T-helper 2 cell treated with Interferon-gamma antibody and Interleukin-4, amounts not matched to agents 5 μg/mL and 100 μg/mL, for 36 hours (primary cell): ENCODE measurements at regions not wholly inside any gene's neighbourhood (a gene's known extent, or its start where the extent isn't known, plus 50 kb on each side); places are given as distances from the start of the nearest gene placed in this dataset.
A peak's percentile ranks its signal among the peaks of the same experiment; 100 is the strongest.

ENCODE experiments used
- DNase-seq: peaks from one replicate; pipeline ENCODE4 v3.0.0; 2021; ENCODE audit warnings: low spot score
- H3K27ac Mint-ChIP-seq: one replicate; pipeline ENCODE4 v1.8.0; 2021; ENCODE audit warnings: mild to moderate bottlenecking, mixed read lengths
- H3K27me3 Mint-ChIP-seq: one replicate; pipeline ENCODE4 v1.8.0; 2021; ENCODE audit warnings: low read depth, mixed read lengths
- H3K36me3 Mint-ChIP-seq: one replicate; pipeline ENCODE4 v1.8.0; 2021; ENCODE audit warnings: low read depth, mixed read lengths
- H3K4me1 Mint-ChIP-seq: one replicate; pipeline ENCODE4 v1.8.0; 2021; ENCODE audit warnings: low read depth, mixed read lengths
- H3K4me3 Mint-ChIP-seq: one replicate; pipeline ENCODE4 v1.8.0; 2022; ENCODE audit warnings: mild to moderate bottlenecking, moderate library complexity, mixed read lengths
- H3K9me3 Mint-ChIP-seq: one replicate; pipeline ENCODE4 v1.8.0; 2021; ENCODE audit warnings: mixed read lengths

DNA sequence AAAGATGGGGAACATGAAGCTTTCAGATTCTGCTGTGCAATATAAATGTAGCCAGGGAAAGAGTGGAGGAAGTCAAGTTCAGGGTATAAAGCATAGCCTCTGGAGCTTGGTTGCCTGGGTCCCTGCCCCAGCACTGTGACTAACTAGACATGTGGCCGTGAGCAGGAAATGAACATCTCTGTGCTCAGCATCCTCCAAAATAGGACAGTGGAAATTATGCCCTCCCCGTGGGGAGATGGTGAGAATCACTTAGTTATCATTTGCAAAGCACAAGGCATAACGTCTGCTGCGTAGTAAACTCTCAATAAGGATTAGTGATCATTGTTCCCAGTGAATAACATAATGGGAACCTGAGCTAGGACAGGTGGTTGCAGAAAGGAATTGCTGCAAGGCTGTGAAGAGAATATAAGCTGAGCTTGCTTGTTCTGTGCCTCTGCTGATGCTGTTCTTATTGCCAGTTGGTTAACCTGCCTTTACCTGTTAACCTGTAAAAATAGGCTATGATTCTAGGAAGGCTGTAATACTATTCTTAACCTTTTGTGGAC is 441.0 kb downstream of the COG6 start:
- Mint-ChIP-seq H3K36me3 (peaks cover 6% of the 10 kb centered on the region), H3K4me1 (peaks cover 18% of the 10 kb centered on the region), H3K27me3 (no peaks in the 10 kb centered on the region), H3K4me3 (no peak overlapping the region), H3K9me3 (peaks cover 11% of the 10 kb centered on the region), H3K27ac (no peak overlapping the region)
- peak; percentile 13 for DNase-seq

DNA sequence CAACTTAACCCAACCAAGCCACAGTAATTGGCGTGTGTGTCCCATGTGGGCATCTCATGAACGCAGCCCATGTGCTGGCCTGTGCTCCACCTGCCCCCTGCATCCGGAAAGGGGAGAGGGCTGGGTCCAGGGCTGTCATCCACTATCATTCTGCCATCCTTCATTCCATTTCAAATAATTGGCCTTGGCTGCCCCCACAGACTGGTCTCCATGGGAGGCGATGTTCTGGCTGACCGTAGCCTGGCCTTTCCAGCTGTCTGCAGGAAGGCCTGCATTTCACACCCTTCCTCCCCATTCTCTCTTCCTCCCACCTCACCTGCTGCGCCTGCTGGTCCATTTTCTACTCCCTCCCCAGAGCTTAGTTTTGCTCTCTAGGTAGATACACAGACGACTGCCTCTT is 442.8 kb downstream of the COG6 start:
- Mint-ChIP-seq H3K27ac (no peak overlapping the region), H3K36me3 (peaks cover 6% of the 10 kb centered on the region), H3K4me3 (no peak overlapping the region), H3K4me1 (peaks cover 34% of the 10 kb centered on the region), H3K27me3 (no peaks in the 10 kb centered on the region), H3K9me3 (peaks cover 11% of the 10 kb centered on the region)
- no peak for DNase-seq

DNA sequence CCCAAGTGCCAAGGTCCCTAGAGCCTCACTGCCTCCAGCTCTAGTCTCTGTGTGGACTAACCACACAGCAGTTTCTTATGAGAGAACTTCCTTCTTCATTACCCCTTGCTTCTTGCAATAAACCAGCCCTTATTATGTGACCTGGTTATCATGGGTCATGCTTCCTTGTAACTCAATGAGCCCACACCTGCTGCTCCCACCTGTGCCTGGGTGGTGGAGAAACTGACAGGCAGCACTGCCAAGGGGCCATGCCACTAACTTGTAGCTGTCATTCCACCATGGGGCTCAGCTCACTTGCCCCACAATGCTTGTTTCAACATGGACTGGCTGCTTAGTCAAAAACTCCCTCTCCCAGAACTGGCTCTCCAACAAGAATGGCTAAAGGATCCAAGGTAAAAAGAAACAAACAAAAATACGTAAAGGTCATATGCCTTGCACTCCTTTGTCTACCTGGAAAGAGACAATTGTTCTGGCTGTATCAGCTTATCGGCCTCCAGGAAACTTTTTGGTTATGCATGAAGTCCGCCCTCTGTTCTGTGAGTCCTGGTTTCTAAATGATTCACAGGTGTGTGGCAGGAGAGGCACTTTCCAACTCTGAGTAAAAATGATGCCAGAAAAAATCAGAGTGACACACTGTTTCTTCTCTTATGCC is 446.4 kb downstream of the COG6 start:
- H3K27me3 Mint-ChIP-seq, result no peaks in the 10 kb centered on the region
- no peak overlapping the region for H3K4me3 Mint-ChIP-seq
- peaks cover 27% of the 10 kb centered on the region for H3K4me1 Mint-ChIP-seq
- peaks cover 11% of the 10 kb centered on the region for H3K9me3 Mint-ChIP-seq
- DNase-seq, result peak; percentile 68
- H3K27ac Mint-ChIP-seq, result no peak overlapping the region
- peaks cover 6% of the 10 kb centered on the region for H3K36me3 Mint-ChIP-seq

DNA sequence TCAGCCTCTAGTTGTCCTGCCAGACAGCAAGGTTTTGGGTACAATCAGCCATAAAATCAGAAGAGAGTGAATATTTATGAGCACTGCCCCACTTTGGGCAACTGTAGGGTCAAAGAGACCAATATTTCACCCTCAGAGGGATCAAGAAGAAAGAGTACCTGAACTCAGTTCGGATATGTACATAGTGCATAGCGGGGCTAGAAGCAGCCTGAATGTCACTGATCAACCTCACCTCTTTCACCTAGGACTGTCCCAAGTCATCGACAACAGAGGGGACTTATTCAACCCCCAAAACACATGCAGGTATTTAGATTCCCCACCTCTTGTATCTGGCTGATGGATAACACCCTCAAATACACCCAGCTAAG is 446.9 kb downstream of the COG6 start:
- Mint-ChIP-seq H3K4me1 (peaks cover 25% of the 10 kb centered on the region), H3K4me3 (no peak overlapping the region), H3K27me3 (no peaks in the 10 kb centered on the region), H3K36me3 (peaks cover 6% of the 10 kb centered on the region), H3K27ac (no peak overlapping the region), H3K9me3 (peaks cover 11% of the 10 kb centered on the region)
- no peak for DNase-seq

DNA sequence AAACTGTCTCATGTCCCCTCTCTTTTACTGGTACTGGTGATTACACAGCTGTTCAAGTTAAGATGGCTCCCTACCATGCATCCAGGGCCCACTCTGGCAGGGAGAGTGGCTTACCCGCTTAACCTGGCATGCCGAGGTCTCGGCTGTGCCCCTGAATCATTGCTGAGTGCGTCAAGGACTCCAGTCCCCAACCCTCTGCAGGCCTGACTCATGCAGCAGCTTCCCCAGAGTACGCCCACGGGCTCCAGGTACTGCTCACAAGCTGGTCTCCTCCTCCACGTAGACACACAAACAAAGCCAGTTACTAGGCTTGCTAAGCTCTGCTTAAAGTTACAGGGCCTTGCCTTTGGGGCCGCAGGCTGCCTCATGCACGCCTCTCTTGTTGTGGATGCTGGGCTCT is 447.4 kb downstream of the COG6 start:
- Mint-ChIP-seq H3K27me3 (no peaks in the 10 kb centered on the region), H3K9me3 (peaks cover 11% of the 10 kb centered on the region), H3K4me3 (peak overlapping the region; percentile 16), H3K27ac (peak overlapping the region; percentile 42), H3K4me1 (peaks cover 22% of the 10 kb centered on the region), H3K36me3 (peaks cover 4% of the 10 kb centered on the region)
- peak; percentile 92 for DNase-seq

DNA sequence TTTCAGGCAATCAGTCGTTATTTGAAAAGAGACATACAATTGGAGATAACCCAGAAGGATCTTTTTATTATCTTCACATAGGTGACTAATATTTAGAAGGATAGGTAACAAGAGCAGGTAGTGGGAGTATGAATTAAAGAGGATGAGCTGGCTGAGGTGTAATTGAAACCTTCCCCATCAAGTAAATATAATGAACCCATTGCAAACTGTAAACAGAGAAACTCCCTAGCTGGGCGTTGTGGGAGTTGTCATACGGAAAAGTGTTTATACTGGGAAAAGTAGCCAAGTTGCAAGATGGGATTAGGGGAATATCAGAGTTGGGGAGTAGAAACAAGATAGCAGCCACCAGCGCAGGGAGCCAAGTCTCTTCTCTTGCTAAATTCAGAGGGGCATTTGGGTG is 448.4 kb downstream of the COG6 start:
- H3K36me3 Mint-ChIP-seq, result peaks cover 2% of the 10 kb centered on the region
- no peaks in the 10 kb centered on the region for H3K27me3 Mint-ChIP-seq
- peaks cover 22% of the 10 kb centered on the region for H3K4me1 Mint-ChIP-seq
- peaks cover 8% of the 10 kb centered on the region for H3K9me3 Mint-ChIP-seq
- H3K27ac Mint-ChIP-seq, result no peak overlapping the region
- no peak overlapping the region for H3K4me3 Mint-ChIP-seq
- no peak for DNase-seq

DNA sequence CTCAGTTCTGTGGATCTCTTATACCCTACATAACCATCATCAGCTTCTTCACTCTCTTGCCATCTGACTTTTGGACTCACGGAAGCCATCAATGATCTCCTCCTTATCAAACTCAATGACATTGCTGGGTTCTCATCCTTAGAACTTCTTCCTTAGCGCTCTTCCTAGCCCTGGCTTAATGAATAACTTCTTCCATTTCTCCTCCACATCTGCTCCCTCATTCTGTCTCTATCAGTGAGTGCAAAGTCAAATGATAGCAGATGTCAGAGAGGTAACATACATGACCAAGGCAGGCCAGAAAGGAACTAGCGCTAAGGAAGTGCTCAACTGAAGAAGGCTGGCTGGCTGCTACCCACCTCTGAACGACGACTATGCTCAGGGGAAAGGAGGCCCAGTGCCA is 449.8 kb downstream of the COG6 start:
- H3K4me1 Mint-ChIP-seq, result peaks cover 29% of the 10 kb centered on the region

DNA sequence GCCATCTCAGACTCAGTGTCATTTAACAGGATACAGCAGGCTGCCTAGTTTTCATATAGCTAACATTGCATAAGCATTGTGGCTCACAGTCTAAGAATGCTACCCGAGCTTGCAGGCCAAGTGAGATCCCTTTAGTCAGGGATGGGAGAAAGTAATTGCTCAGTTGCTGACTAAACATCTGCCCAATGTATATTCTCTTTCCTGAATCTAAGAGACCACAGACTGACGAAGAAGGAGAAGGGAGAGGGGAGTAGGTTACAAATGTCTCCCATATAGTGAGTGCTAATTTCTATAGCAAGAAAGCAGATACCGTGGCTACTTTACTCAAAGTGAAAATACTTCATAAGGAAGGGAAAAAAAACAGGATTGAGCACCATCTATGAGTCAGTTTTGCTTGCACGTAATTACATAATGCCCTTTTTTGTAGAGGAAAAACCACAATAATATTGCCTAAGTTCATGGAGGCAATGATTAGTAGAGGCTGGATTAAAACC is 453.9 kb downstream of the COG6 start:
- H3K4me3 Mint-ChIP-seq, result no peak overlapping the region
- peaks cover 7% of the 10 kb centered on the region for H3K27me3 Mint-ChIP-seq
- H3K9me3 Mint-ChIP-seq, result no peaks in the 10 kb centered on the region
- H3K36me3 Mint-ChIP-seq, result peaks cover 2% of the 10 kb centered on the region
- DNase-seq, result peak; percentile 44
- no peak overlapping the region for H3K27ac Mint-ChIP-seq
- peaks cover 7% of the 10 kb centered on the region for H3K4me1 Mint-ChIP-seq

More for the DNA sequence above, 449.8 kb downstream of the COG6 start:
- no peak overlapping the region for H3K27ac Mint-ChIP-seq
- H3K4me3 Mint-ChIP-seq, result no peak overlapping the region
- H3K9me3 Mint-ChIP-seq, result peaks cover 2% of the 10 kb centered on the region
- DNase-seq, result no peak
- H3K36me3 Mint-ChIP-seq, result peaks cover 2% of the 10 kb centered on the region
- H3K27me3 Mint-ChIP-seq, result peaks cover 3% of the 10 kb centered on the region

DNA sequence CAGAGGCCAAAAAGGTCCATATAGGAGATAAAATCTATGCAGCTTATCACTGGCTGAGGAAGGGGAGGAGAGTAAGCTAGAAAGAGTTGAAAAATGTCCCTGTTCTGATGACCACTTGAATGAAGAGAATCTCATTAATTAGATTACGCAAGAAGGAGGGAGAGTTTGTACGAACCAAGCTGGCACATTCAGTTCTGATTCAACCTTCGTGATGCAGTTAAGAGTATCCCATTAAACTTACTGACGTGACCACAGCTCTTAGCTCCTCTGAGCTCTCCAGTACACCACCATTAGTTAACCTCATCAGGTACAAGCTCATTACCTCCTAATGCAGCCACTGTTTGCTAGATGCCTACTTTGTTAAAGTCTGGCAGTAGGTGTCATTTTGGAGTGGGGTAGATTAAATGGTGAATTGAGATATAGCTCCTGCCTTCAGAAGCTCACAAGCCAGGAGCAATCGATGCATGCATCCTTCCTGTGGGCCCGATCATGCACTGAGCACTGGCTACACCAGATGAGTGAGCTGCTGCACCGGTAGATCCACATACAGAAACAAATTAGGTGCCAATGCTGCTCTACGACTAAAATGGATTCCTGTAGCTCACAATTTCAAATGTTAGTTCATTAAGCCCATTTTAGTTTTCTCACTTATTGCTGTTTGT is 458.3 kb downstream of the COG6 start:
- H3K27me3 Mint-ChIP-seq, result peaks cover 7% of the 10 kb centered on the region
- H3K36me3 Mint-ChIP-seq, result peaks cover 2% of the 10 kb centered on the region
- peaks cover 23% of the 10 kb centered on the region for H3K4me1 Mint-ChIP-seq
- no peaks in the 10 kb centered on the region for H3K9me3 Mint-ChIP-seq
- H3K4me3 Mint-ChIP-seq, result no peak overlapping the region
- DNase-seq, result no peak
- no peak overlapping the region for H3K27ac Mint-ChIP-seq

DNA sequence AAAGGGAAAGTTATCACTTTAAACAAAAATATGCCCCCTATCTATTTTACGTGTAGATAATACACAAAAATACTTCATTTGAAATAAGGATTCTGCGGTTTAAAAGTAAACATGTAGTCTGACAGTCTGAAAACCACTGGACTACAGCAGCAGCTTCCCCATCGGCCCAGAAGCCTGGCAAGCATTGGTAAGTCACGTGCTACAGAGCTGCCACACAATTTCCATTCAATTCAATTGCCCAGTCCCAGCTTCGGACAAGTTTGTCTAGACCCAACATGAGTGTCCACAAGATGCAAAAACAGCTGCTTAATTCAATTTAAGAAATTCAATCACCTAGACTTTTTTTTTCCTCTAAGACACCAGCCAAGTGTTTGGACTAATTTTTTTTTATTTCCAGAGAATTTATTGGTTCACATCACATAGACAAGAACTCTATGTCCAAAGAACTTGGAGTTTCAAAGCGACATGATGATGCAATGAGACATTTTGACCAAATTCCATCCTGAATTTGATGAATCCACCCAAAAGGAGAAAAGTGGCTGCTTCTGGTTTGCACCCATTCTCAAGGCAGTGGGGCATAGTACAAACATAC is 458.9 kb downstream of the COG6 start:
- Mint-ChIP-seq H3K9me3 (peaks cover 2% of the 10 kb centered on the region), H3K4me1 (peaks cover 20% of the 10 kb centered on the region), H3K4me3 (no peak overlapping the region), H3K27ac (no peak overlapping the region), H3K27me3 (peaks cover 7% of the 10 kb centered on the region), H3K36me3 (peaks cover 2% of the 10 kb centered on the region)
- no peak for DNase-seq

DNA sequence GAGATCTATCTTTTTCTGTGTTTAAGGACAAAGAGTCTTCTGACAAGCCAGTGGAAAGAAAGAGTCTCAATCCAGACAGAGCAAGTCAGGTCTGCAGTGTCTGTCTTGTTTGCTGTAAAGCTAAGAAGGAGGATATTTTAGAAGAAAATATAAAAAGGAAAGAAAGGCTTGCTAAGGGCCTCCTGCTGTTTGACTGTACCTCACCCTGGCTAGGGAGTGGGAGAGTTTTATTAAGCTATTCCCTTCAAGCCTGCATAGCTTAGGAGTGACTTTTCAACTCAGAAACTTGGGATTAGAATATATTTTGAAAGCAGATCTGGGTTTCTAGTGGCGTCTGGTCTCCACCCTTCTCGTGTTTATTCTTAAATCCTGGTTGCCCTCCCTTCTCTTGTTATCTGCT is 460.0 kb downstream of the COG6 start:
- Mint-ChIP-seq H3K9me3 (peaks cover 8% of the 10 kb centered on the region), H3K4me3 (no peak overlapping the region), H3K36me3 (no peaks in the 10 kb centered on the region), H3K27ac (peak overlapping the region; percentile 75), H3K4me1 (peaks cover 17% of the 10 kb centered on the region), H3K27me3 (peaks cover 4% of the 10 kb centered on the region)
- no peak for DNase-seq

DNA sequence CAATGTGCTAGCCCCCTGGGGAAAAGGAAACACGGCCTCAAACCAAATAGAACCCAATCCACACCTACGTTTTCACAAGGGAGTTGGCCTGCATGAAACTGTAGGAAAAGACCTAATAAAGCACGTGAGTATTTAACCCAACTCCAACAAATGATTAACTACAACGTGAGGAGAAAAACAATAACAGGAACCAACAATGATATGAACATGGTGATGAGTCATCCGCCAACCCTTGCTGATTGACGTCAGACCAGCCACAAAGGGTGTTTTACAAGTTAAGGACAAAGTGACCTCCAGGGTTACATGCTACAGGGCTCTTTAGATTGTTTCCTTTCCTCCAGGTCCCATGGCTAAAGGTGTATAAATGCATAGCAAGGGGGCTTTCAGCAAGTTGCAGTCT is 460.5 kb downstream of the COG6 start:
- Mint-ChIP-seq H3K4me1 (peaks cover 17% of the 10 kb centered on the region), H3K4me3 (peak overlapping the region; percentile 48), H3K27ac (peak overlapping the region; percentile 75), H3K9me3 (peaks cover 8% of the 10 kb centered on the region), H3K36me3 (no peaks in the 10 kb centered on the region), H3K27me3 (peaks cover under 1% of the 10 kb centered on the region)
- DNase-seq, result peak; percentile 53

DNA sequence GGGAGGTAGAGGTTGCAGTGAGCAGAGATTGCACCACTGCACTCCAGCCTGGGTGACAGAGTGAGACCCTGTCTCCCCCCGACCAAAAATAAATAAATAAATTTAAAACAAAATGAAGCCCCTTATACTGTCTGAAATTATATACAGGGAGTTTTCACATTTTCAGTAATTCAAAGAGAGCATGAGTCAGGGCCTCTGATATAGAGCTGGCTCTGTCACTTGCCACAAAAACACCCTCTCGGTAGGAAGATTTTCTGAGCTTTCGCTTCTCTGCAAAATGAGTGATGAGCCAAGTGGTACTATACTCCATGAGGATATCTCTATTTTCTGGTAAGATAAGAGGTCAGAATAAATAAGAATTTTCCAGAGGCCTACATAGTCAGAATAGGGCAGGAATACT is 462.9 kb downstream of the COG6 start:
- Mint-ChIP-seq H3K4me3 (no peak overlapping the region), H3K27ac (no peak overlapping the region), H3K4me1 (peaks cover 17% of the 10 kb centered on the region), H3K9me3 (peaks cover 8% of the 10 kb centered on the region), H3K27me3 (peaks cover 3% of the 10 kb centered on the region), H3K36me3 (no peaks in the 10 kb centered on the region)
- no peak for DNase-seq

DNA sequence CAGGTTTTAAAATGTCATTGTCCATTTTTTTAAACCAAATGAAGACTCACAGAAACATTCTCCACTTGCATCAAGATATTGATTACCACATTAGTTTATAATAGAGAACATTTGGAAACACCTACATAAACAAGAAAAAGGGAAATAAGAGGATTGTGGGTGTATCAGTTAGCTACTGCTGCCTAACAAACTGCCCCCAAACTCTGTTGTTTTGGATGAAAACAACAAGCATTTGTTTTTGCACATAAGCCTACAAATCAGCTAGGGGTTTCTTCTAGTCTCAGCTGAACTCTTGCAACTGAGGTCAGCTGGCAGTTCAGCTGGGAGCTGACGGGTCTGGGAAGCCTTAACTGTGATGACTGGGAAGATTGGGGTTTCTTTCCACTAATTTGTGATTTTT is 464.4 kb downstream of the COG6 start:
- peaks cover 3% of the 10 kb centered on the region for H3K27me3 Mint-ChIP-seq
- no peak for DNase-seq
- H3K9me3 Mint-ChIP-seq, result peaks cover 8% of the 10 kb centered on the region
- no peak overlapping the region for H3K27ac Mint-ChIP-seq
- peaks cover 17% of the 10 kb centered on the region for H3K4me1 Mint-ChIP-seq
- no peaks in the 10 kb centered on the region for H3K36me3 Mint-ChIP-seq
- no peak overlapping the region for H3K4me3 Mint-ChIP-seq
